ENCODE measurements at regions not wholly inside any gene's neighbourhood (a gene's known extent, or its start where the extent isn't known, plus 50 kb on each side); places are given as distances from the start of the nearest gene placed in this dataset.

DNA sequence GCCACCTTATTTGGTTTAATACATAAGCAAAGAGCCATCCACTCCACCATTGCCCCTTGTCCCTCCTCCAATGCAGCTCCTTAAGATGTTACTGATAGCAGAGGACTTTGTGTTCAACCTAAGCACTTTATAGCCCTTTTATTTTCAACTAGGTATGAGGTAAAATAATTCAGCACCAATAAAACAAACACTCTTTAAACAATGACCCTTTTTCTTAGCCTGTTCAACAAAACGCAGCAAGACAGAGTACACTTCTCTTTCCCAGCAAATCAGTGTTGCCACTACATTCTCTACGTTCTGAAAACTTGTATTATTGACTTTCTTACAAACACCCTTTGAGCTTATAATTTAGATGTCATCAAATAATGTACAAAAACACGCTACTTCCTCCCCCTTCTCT lies 104.0 kb upstream of the IGLL5 start:
- TF ChIP-seq, protein P1, sequence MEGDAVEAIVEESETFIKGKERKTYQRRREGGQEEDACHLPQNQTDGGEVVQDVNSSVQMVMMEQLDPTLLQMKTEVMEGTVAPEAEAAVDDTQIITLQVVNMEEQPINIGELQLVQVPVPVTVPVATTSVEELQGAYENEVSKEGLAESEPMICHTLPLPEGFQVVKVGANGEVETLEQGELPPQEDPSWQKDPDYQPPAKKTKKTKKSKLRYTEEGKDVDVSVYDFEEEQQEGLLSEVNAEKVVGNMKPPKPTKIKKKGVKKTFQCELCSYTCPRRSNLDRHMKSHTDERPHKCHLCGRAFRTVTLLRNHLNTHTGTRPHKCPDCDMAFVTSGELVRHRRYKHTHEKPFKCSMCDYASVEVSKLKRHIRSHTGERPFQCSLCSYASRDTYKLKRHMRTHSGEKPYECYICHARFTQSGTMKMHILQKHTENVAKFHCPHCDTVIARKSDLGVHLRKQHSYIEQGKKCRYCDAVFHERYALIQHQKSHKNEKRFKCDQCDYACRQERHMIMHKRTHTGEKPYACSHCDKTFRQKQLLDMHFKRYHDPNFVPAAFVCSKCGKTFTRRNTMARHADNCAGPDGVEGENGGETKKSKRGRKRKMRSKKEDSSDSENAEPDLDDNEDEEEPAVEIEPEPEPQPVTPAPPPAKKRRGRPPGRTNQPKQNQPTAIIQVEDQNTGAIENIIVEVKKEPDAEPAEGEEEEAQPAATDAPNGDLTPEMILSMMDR (IDR thresholded peaks at IDR 0.05; ENCODE audit: poor library complexity, severe bottlenecking), result no peak
- TF ChIP-seq EP300 (conservative IDR thresholded peaks at IDR 0.05; ENCODE audit: poor library complexity, severe bottlenecking) (no peak), SMC3 (conservative IDR thresholded peaks at IDR 0.05; ENCODE audit: poor library complexity) (no peak), POLR2AphosphoS5 (IDR thresholded peaks at IDR 0.05) (no peak), TAF1 (IDR thresholded peaks at IDR 0.05; ENCODE audit: low read depth) (no peak), EZH2 (IDR thresholded peaks at IDR 0.05; ENCODE audit: borderline replicate concordance, insufficient read depth, low read length, poor library complexity, severe bottlenecking) (no peak)
- TF ChIP-seq, protein P2, sequence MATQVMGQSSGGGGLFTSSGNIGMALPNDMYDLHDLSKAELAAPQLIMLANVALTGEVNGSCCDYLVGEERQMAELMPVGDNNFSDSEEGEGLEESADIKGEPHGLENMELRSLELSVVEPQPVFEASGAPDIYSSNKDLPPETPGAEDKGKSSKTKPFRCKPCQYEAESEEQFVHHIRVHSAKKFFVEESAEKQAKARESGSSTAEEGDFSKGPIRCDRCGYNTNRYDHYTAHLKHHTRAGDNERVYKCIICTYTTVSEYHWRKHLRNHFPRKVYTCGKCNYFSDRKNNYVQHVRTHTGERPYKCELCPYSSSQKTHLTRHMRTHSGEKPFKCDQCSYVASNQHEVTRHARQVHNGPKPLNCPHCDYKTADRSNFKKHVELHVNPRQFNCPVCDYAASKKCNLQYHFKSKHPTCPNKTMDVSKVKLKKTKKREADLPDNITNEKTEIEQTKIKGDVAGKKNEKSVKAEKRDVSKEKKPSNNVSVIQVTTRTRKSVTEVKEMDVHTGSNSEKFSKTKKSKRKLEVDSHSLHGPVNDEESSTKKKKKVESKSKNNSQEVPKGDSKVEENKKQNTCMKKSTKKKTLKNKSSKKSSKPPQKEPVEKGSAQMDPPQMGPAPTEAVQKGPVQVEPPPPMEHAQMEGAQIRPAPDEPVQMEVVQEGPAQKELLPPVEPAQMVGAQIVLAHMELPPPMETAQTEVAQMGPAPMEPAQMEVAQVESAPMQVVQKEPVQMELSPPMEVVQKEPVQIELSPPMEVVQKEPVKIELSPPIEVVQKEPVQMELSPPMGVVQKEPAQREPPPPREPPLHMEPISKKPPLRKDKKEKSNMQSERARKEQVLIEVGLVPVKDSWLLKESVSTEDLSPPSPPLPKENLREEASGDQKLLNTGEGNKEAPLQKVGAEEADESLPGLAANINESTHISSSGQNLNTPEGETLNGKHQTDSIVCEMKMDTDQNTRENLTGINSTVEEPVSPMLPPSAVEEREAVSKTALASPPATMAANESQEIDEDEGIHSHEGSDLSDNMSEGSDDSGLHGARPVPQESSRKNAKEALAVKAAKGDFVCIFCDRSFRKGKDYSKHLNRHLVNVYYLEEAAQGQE (IDR thresholded peaks at IDR 0.05; ENCODE audit: borderline replicate concordance), result no peak

All from neural cell (in vitro differentiated cells).